Trophoblast cell (in vitro differentiated cells and primary cell): ENCODE measurements at regions not wholly inside any gene's neighbourhood (a gene's known extent, or its start where the extent isn't known, plus 50 kb on each side); places are given as distances from the start of the nearest gene placed in this dataset.

Experiments used
- DNase-seq, 2 donors: peaks; one replicate each; pipeline ENCODE4 v3.0.0-alpha.2; 2016
- H2AFZ ChIP-seq: 2 replicates; pipeline ENCODE4 v1.6.1; 2013; ENCODE audit warnings: low read length, moderate library complexity, mild to moderate bottlenecking; ENCODE audit not compliant: insufficient read depth, poor library complexity
- H2AK5ac ChIP-seq: 2 replicates; pipeline ENCODE4 v1.6.1; 2013; ENCODE audit warnings: mild to moderate bottlenecking, low read length
- H2BK120ac ChIP-seq: 2 replicates; pipeline ENCODE4 v1.6.1; 2013; ENCODE audit warnings: low read length, mild to moderate bottlenecking, moderate library complexity; ENCODE audit not compliant: insufficient read depth, poor library complexity
- H2BK12ac ChIP-seq: 2 replicates; pipeline ENCODE4 v1.6.1; 2013; ENCODE audit warnings: mild to moderate bottlenecking, low read length, moderate library complexity
- H2BK5ac ChIP-seq: 2 replicates; pipeline ENCODE4 v1.6.1; 2013; ENCODE audit warnings: low read length, low read depth, moderate library complexity, mild to moderate bottlenecking; ENCODE audit not compliant: poor library complexity
- H3K14ac ChIP-seq: 2 replicates; pipeline ENCODE4 v1.6.1; 2013; ENCODE audit warnings: mild to moderate bottlenecking, low read length
- H3K18ac ChIP-seq: 2 replicates; pipeline ENCODE4 v1.6.1; 2013; ENCODE audit warnings: mild to moderate bottlenecking, low read length
- H3K23ac ChIP-seq: 2 replicates; pipeline ENCODE4 v1.6.1; 2013; ENCODE audit warnings: low read length
- H3K27ac ChIP-seq: 2 replicates; pipeline ENCODE4 v1.5.1; 2013; ENCODE audit warnings: low read depth, mild to moderate bottlenecking, inconsistent platforms, low read length, moderate library complexity
- H3K27me3 ChIP-seq: 2 replicates; pipeline ENCODE4 v1.6.1; 2013; ENCODE audit warnings: inconsistent platforms, mild to moderate bottlenecking, low read length, moderate library complexity; ENCODE audit not compliant: insufficient read depth
- H3K36me3 ChIP-seq, 2 experiments: 1 replicate in 1 of 2; 2 replicates in 1 of 2; pipeline ENCODE4 v1.6.1; 2013; ENCODE audit warnings: low read length in 2 of 2, mild to moderate bottlenecking in 2 of 2, moderate library complexity in 1 of 2; ENCODE audit not compliant: insufficient read depth in 2 of 2, control insufficient read depth in 1 of 2
- H3K4ac ChIP-seq: 2 replicates; pipeline ENCODE4 v1.6.1; 2013; ENCODE audit warnings: low read depth, mild to moderate bottlenecking, low read length, moderate library complexity
- H3K4me1 ChIP-seq, 2 experiments: 1 replicate in 1 of 2; 2 replicates in 1 of 2; pipeline ENCODE4 v1.6.1; 2013; ENCODE audit warnings: low read length in 2 of 2, mild to moderate bottlenecking in 2 of 2, moderate library complexity in 1 of 2; ENCODE audit not compliant: insufficient read depth in 2 of 2, control insufficient read depth in 1 of 2
- H3K4me2 ChIP-seq: 2 replicates; pipeline ENCODE4 v1.6.1; 2013; ENCODE audit warnings: inconsistent platforms, mild to moderate bottlenecking, low read length, moderate library complexity
- H3K4me3 ChIP-seq: 2 replicates; pipeline ENCODE4 v1.5.1; 2013; ENCODE audit warnings: mild to moderate bottlenecking, low read depth, low read length, inconsistent platforms
- H3K79me1 ChIP-seq: one replicate; pipeline ENCODE4 v1.6.1; 2013; ENCODE audit warnings: low read length
- H3K79me2 ChIP-seq: 2 replicates; pipeline ENCODE4 v1.6.1; 2013; ENCODE audit warnings: low read length, mild to moderate bottlenecking; ENCODE audit not compliant: control insufficient read depth, insufficient read depth, poor library complexity
- H3K9ac ChIP-seq: 2 replicates; pipeline ENCODE4 v1.6.1; 2013; ENCODE audit warnings: mild to moderate bottlenecking, low read length
- H3K9me3 ChIP-seq: 2 replicates; pipeline ENCODE4 v1.6.1; 2013; ENCODE audit warnings: low read depth, mild to moderate bottlenecking, control low read depth, inconsistent platforms, low read length; ENCODE audit not compliant: insufficient read depth
- H4K12ac ChIP-seq: 2 replicates; pipeline ENCODE4 v1.6.1; 2013; ENCODE audit warnings: low read depth, mild to moderate bottlenecking, low read length, moderate library complexity
- H4K8ac ChIP-seq: 2 replicates; pipeline ENCODE4 v1.6.1; 2013; ENCODE audit warnings: low read depth, mild to moderate bottlenecking, low read length, moderate library complexity
- H4K91ac ChIP-seq: one replicate; pipeline ENCODE4 v1.6.1; 2013; ENCODE audit warnings: low read depth, mild to moderate bottlenecking, low read length, moderate library complexity
- WGBS: extraction: QIAGEN DNeasy Blood & Tissue Kit; methylation state at CpG from one replicate; pipeline ENCODE4 v1.1.7; 2013; ENCODE audit warnings: missing lambda C conversion rate; ENCODE audit not compliant: insufficient read length, insufficient coverage; ENCODE audit errors: extremely low coverage; 5-methylcytosine and 5-hydroxymethylcytosine counted together

- Histone ChIP-seq H3K14ac (no peak overlapping the region), H4K8ac (no peak overlapping the region), H3K4me1 (no peaks in the 10 kb centered on the region), H4K91ac (no peak overlapping the region), H2BK120ac (no peak overlapping the region), H3K79me1 (no peaks in the 10 kb centered on the region), H4K12ac (no peak overlapping the region), H2AK5ac (no peak overlapping the region), H2AFZ (no peak overlapping the region), H3K27ac (no peak overlapping the region), H3K4me3 (no peak overlapping the region), H3K4me2 (no peak overlapping the region), H3K18ac (no peak overlapping the region), H3K9ac (no peak overlapping the region), H3K27me3 (no peaks in the 10 kb centered on the region), H3K23ac (no peak overlapping the region), H2BK5ac (no peak overlapping the region), H2BK12ac (no peak overlapping the region), H3K4ac (no peak overlapping the region), H3K36me3 (no peaks in the 10 kb centered on the region), H3K9me3 (peaks cover 11% of the 10 kb centered on the region), H3K79me2 (no peaks in the 10 kb centered on the region)
- no CpG with 5 or more reads among the region's 6 CpGs for WGBS
- no peak for DNase-seq
Observed at GRCh38 chr19:29297381-29297780, 84.4 kb upstream of the UQCRFS1 start.

- no peak overlapping the region for H2BK120ac ChIP-seq
- no peak overlapping the region for H3K4me2 ChIP-seq
- H3K79me1 ChIP-seq, result no peaks in the 10 kb centered on the region
- no peak overlapping the region for H2BK5ac ChIP-seq
- H3K27me3 ChIP-seq, result no peaks in the 10 kb centered on the region
- H3K36me3 ChIP-seq, result no peaks in the 10 kb centered on the region
- DNase-seq, result no peak
- no peak overlapping the region for H4K12ac ChIP-seq
- no peaks in the 10 kb centered on the region for H3K4me1 ChIP-seq
- no peak overlapping the region for H3K4me3 ChIP-seq
- no peak overlapping the region for H3K14ac ChIP-seq
- H2AFZ ChIP-seq, result no peak overlapping the region
- H3K9me3 ChIP-seq, result peaks cover 8% of the 10 kb centered on the region
- no peak overlapping the region for H4K91ac ChIP-seq
- no peak overlapping the region for H3K23ac ChIP-seq
- H3K27ac ChIP-seq, result no peak overlapping the region
- H3K9ac ChIP-seq, result no peak overlapping the region
- no peak overlapping the region for H2BK12ac ChIP-seq
- WGBS, result no CpG with 5 or more reads among the region's 15 CpGs
- no peak overlapping the region for H3K18ac ChIP-seq
- H2AK5ac ChIP-seq, result no peak overlapping the region
- no peak overlapping the region for H4K8ac ChIP-seq
- H3K4ac ChIP-seq, result no peak overlapping the region
- no peaks in the 10 kb centered on the region for H3K79me2 ChIP-seq
Observed at GRCh38 chr19:29299416-29300380, 86.7 kb upstream of the UQCRFS1 start.

GRCh38 chr19:29302002-29302928 is 89.3 kb upstream of the UQCRFS1 start:
- H3K9ac ChIP-seq, result no peak overlapping the region
- no peaks in the 10 kb centered on the region for H3K79me1 ChIP-seq
- no peak overlapping the region for H3K4me2 ChIP-seq
- H4K8ac ChIP-seq, result no peak overlapping the region
- peaks cover 2% of the 10 kb centered on the region for H3K9me3 ChIP-seq
- no peak overlapping the region for H2BK120ac ChIP-seq
- WGBS, result no CpG with 5 or more reads among the region's 10 CpGs
- no peak overlapping the region for H2AFZ ChIP-seq
- no peak overlapping the region for H3K4me3 ChIP-seq
- no peak overlapping the region for H2AK5ac ChIP-seq
- H4K91ac ChIP-seq, result no peak overlapping the region
- no peak overlapping the region for H3K14ac ChIP-seq
- no peaks in the 10 kb centered on the region for H3K27me3 ChIP-seq
- H3K27ac ChIP-seq, result no peak overlapping the region
- no peaks in the 10 kb centered on the region for H3K36me3 ChIP-seq
- H3K23ac ChIP-seq, result no peak overlapping the region
- H3K4me1 ChIP-seq, result no peaks in the 10 kb centered on the region
- H2BK5ac ChIP-seq, result no peak overlapping the region
- no peak overlapping the region for H3K18ac ChIP-seq
- H2BK12ac ChIP-seq, result no peak overlapping the region
- no peak overlapping the region for H4K12ac ChIP-seq
- H3K4ac ChIP-seq, result no peak overlapping the region
- no peak for DNase-seq
- no peaks in the 10 kb centered on the region for H3K79me2 ChIP-seq

GRCh38 chr19:29303069-29303718 is 90.2 kb upstream of the UQCRFS1 start:
- no peak overlapping the region for H3K23ac ChIP-seq
- H3K4me2 ChIP-seq, result no peak overlapping the region

More at GRCh38 chr19:29303069-29303718, 90.2 kb upstream of the UQCRFS1 start:
- no peaks in the 10 kb centered on the region for H3K4me1 ChIP-seq
- no peaks in the 10 kb centered on the region for H3K79me2 ChIP-seq
- no peak overlapping the region for H4K91ac ChIP-seq
- no peak for DNase-seq
- no peak overlapping the region for H3K27ac ChIP-seq
- no peak overlapping the region for H4K8ac ChIP-seq
- no peak overlapping the region for H3K14ac ChIP-seq
- H2BK5ac ChIP-seq, result no peak overlapping the region
- peaks cover 2% of the 10 kb centered on the region for H3K9me3 ChIP-seq
- no peaks in the 10 kb centered on the region for H3K36me3 ChIP-seq
- H3K4ac ChIP-seq, result no peak overlapping the region
- no peak overlapping the region for H3K9ac ChIP-seq
- no peak overlapping the region for H2BK12ac ChIP-seq
- H3K79me1 ChIP-seq, result no peaks in the 10 kb centered on the region
- WGBS, result no CpG with 5 or more reads among the region's 11 CpGs
- H4K12ac ChIP-seq, result no peak overlapping the region
- H2AFZ ChIP-seq, result no peak overlapping the region
- H2BK120ac ChIP-seq, result no peak overlapping the region
- no peaks in the 10 kb centered on the region for H3K27me3 ChIP-seq
- H2AK5ac ChIP-seq, result no peak overlapping the region
- H3K4me3 ChIP-seq, result no peak overlapping the region
- no peak overlapping the region for H3K18ac ChIP-seq
